22Rv1 (cell line): ENCODE measurements at regions not wholly inside any gene's neighbourhood (a gene's known extent, or its start where the extent isn't known, plus 50 kb on each side); places are given as distances from the start of the nearest gene placed in this dataset.
A peak's percentile ranks its signal among the peaks of the same experiment; 100 is the strongest.

Experiments used
- H3K27ac ChIP-seq: fragments of 450-650 bp; 2 replicates; pipeline ENCODE4 v1.5.1; 2017
- CTCF ChIP-seq: fragments of 450-650 bp; IDR thresholded peaks from 2 replicates; pipeline ENCODE4 v1.5.1; 2017; ENCODE audit warnings: mild to moderate bottlenecking
- ZFX ChIP-seq: fragments of 450-650 bp; IDR thresholded peaks from 2 replicates; pipeline ENCODE4 v1.6.1; 2017; ENCODE audit warnings: antibody characterized with exemption, borderline replicate concordance

DNA sequence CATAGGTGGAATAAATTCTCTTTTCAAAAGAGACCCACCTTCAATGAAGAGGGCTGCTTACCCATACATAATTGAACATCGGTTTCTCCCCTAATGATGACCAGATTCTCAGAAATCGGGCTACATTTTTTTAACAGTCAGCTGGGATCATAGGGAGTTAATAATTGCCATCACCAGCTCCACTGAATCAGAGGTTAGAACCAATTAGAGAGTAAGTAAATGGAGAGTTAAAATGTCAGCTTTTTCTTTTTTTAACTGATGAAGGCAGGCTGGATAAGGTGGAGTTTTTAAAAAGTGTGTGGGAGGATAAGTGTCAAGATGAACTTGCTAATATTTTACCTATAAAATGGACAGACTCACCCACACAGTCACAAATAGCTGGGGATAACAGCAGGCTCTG is 584.5 kb upstream of the NR3C2 start:
- no peak overlapping the region for H3K27ac ChIP-seq
- TF ChIP-seq CTCF: no peak
- TF ChIP-seq ZFX: no peak

DNA sequence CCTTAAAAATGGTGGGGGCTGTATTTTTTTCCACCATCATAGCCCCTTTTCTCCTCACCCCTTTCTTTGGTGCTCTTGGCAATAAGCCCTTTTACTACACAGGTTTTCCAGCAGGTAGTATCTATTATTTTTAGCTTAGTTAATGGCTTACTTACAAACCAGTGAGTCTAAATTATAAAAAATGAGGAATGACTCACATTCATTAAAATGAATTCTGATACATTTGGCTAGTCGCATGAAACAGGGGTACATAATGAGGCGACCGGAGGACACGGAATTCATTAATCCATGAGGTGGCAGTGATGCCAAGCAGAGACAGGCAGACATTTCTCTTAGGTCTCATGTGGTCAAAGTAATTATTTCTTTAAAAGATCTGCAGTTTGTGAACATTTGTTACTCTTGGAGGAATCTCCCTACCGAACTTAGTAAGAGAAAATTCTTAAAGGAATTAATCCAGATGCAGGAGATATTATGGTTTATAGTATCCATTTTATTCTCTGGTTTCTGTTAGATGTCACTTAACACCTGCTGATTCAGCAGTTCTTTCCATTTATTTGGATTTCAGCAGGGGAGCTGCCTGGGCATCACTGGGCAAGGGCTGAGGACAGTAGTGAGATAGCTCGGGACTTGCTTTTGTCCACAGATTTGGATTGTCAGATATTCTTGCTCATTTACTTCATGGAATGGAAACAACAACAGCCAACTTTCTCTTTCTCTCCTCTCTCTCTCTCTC is 575.0 kb upstream of the NR3C2 start:
- TF ChIP-seq ZFX (no peak), CTCF (no peak)
- H3K27ac ChIP-seq: no peak overlapping the region

DNA sequence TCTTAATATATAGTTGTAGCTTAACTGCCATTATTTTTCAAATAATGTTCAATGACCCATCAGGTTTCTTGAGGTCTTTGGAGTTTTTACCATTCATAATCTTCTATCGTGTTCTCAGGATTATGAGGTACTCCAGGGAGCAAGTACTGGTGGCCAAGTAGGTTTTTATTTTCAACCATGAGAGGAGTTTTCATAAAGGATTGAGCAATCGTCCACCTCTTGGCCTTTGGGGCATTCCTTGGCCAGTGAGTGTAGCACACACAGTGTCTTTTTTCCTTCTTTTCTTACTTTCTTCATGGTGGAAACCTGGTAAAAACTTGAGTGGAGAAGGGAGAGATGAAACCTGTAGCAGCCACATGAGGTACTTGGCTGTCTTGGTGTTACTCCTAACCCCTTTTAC is 567.0 kb upstream of the NR3C2 start:
- TF ChIP-seq ZFX: no peak
- H3K27ac ChIP-seq: no peak overlapping the region

- no peak for TF ChIP-seq ZFX
- TF ChIP-seq CTCF: no peak
- H3K27ac ChIP-seq: no peak overlapping the region
Measured at GRCh38 chr4:149008415-149009025, 566.3 kb upstream of the NR3C2 start.

- no peak for TF ChIP-seq CTCF
- no peak for TF ChIP-seq ZFX
- no peak overlapping the region for H3K27ac ChIP-seq
Measured at GRCh38 chr4:149005191-149005590, 563.0 kb upstream of the NR3C2 start.

DNA sequence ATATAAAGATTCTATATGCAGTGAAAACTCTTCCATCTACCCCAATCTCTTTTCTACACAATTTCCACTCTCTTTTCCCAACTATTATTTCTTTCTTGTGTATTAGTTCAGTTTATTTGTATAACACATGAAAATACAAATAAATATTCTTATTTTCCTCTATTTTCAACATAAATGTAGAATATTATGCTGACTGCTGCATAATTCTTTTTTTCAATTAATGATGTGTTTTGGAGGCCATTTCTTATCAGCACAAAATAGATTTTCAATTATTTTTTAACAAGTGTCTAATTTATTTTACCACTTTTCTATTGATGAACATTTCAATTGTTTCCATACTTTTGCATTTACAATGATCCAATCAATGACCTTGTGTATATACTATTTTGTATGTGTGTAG is 557.7 kb upstream of the NR3C2 start:
- TF ChIP-seq ZFX (no peak), CTCF (no peak)
- no peak overlapping the region for H3K27ac ChIP-seq

DNA sequence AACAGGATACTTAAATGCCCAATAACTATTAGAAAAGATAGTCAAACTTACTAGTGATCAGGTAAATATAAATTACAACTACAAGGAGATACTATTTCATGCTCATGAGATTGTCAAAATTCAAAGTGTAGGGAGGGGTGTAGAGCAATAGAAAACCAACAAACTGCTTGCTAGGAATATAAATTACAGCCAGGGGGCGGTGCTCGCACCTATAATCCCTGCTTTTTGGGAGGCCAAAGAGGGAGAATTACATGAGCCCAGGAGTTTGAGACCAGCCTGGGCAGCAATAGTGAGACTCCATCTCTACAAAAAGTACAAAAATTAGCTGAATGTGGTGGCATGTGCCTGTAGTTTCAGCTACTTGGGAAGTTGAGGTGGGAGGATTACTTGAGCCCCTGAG is 556.5 kb upstream of the NR3C2 start:
- TF ChIP-seq ZFX (no peak), CTCF (peak; percentile 54)
- H3K27ac ChIP-seq: no peak overlapping the region

GRCh38 chr4:148986951-148987350 is 544.7 kb upstream of the NR3C2 start:
- TF ChIP-seq ZFX (no peak), CTCF (no peak)
- H3K27ac ChIP-seq: no peak overlapping the region
